ENCODE measurements at regions not wholly inside any gene's neighbourhood (a gene's known extent, or its start where the extent isn't known, plus 50 kb on each side); places are given as distances from the start of the nearest gene placed in this dataset.
"Not testable (repeated sequence)": the region's sequence is repeated elsewhere in the genome, so short reads cannot be mapped to it uniquely, and the experiment has no call there.

DNA sequence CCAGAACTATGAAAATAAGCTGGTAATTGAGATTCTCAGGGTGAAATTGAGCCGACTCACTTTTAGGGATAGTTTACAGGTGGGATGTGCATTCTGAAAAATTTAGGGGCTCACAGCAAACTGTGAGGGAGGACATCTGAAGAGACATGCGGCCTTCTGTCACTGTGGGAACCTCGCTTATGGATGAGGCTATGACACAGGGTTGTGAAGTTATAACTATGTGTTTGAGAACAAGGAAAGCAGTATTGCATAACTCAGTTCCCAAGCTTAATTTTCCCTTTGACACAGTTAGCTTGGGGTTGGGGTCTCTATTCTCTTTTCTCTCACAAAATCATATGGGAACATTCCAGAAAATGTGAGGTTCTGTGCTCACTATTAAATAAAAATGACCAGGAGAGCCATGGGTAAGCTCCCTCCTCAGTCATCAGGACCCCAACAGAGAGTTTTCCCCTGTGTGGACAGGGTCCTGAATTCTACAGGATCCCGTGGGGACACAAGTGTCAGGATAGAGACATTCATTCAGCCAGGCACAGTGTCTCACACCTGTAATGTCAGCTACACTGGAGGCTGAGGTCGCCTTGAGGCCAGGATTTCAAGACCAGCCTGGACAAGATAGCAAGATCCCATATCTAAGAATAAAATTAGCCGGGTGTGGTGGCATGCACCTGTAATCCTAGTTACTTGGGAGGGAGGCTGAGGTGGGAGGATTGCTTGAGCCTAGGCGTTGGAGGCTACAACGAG lies 1507.7 kb upstream of the TPTE start:
- in situ Hi-C loops (cut with HindIII; ENCODE audit: low pct_unique_long_range_greater_than_20kb, low sequenced_read_pairs); DNase-seq (ENCODE audit: low read depth, low spot score): not testable (repeated sequence)

GRCh38 chr21:9014243-9014734 lies 1507.1 kb upstream of the TPTE start:
- in situ Hi-C loops (cut with HindIII; ENCODE audit: low pct_unique_long_range_greater_than_20kb, low sequenced_read_pairs); DNase-seq (ENCODE audit: low read depth, low spot score): not testable (repeated sequence)

GRCh38 chr21:9015483-9016197 lies 1505.7 kb upstream of the TPTE start:
- in situ Hi-C loops (cut with HindIII; ENCODE audit: low pct_unique_long_range_greater_than_20kb, low sequenced_read_pairs); DNase-seq (ENCODE audit: low read depth, low spot score): not testable (repeated sequence)

DNA sequence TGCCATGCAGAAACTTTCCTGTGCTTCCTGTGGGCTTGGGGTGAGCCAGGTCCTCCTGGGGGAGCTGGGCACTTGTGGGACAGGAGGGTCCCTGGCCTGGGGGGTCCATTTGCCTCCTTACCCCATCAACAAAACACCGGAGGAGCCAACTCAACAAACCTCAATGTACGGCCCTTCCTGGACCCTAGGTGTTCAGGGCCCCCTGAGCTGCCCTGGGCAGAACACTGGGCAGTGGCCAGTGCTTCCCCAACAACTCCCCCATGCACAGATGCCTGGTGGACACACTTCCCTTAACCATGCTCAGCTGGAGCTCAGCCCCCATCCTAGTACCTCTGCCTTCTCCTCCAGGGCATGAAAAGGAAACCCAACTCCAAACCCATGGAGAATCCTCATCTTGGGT lies 1504.2 kb upstream of the TPTE start:
- DNase-seq (ENCODE audit: low read depth, low spot score); in situ Hi-C loops (cut with HindIII; ENCODE audit: low pct_unique_long_range_greater_than_20kb, low sequenced_read_pairs): not testable (repeated sequence)

DNA sequence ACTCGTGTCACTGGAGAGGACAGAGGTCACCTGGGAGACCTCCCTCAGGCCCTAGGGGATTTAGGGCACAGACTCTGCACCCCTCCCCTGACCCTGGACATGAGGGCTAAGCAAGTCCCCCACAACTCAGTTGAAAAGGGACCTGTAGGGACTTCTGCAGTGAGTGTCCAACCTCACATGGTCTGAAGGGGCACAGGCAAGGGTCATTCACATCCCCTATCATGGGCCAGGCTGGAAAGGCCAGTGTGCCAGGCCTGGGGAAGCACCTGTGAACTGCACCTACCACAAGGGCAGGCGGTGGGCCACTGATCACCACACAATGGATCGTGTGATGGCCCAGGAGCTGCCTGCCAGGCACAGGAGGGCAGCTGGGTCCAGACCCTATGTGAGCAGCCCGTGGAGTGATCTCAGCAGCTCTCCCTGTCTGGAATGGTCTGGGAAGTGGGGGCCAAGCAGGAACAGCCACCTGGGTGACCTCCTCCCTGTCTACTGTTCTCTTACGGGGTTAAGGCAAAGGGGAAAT lies 1502.6 kb upstream of the TPTE start:
- in situ Hi-C loops (cut with HindIII; ENCODE audit: low pct_unique_long_range_greater_than_20kb, low sequenced_read_pairs) = not testable (repeated sequence)

GRCh38 chr21:9024006-9024767 lies 1497.2 kb upstream of the TPTE start:
- in situ Hi-C loops (cut with HindIII; ENCODE audit: low pct_unique_long_range_greater_than_20kb, low sequenced_read_pairs) = not testable (repeated sequence)

More for the DNA sequence above, 1502.6 kb upstream of the TPTE start:
- DNase-seq (ENCODE audit: low read depth, low spot score) = not testable (repeated sequence)

DNA sequence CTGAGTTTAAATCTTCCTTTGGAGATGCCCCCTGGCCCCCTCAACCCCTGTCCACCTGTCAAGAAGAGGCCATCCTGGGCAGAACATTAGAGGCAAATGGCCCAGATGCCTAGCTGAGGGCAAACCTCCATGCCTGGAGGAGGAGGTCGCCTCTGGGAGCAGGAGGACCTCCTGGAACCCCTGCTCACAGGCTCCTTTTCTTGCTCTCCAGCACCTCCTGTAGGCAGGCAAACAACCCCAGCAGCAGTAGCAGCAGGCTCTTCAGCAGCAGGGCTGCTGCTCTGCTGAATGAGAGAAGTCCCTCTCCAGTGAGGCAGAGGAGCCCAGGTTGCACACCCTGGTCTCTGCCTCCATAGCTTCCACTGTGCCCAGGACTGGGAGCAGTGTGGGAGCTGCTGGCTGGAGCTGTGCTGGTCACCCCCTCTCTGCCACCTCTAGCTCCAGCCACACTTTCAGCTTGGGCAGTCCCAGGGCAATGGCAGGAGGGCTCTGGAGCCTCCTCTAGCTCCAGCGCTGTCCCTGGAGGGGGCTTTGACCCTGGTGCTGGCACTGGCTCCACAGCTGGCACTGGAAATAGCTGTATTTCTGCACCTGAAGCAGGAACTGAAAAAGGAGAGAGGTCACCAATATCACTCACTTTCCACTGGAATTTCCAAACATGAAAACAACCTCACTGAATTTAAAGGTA lies 1494.5 kb upstream of the TPTE start:
- in situ Hi-C loops (cut with HindIII; ENCODE audit: low pct_unique_long_range_greater_than_20kb, low sequenced_read_pairs); DNase-seq (ENCODE audit: low read depth, low spot score): not testable (repeated sequence)

More at GRCh38 chr21:9024006-9024767, 1497.2 kb upstream of the TPTE start:
- DNase-seq (ENCODE audit: low read depth, low spot score) = not testable (repeated sequence)

GRCh38 chr21:9027417-9027800 lies 1494.0 kb upstream of the TPTE start:
- DNase-seq (ENCODE audit: low read depth, low spot score); in situ Hi-C loops (cut with HindIII; ENCODE audit: low pct_unique_long_range_greater_than_20kb, low sequenced_read_pairs): not testable (repeated sequence)

DNA sequence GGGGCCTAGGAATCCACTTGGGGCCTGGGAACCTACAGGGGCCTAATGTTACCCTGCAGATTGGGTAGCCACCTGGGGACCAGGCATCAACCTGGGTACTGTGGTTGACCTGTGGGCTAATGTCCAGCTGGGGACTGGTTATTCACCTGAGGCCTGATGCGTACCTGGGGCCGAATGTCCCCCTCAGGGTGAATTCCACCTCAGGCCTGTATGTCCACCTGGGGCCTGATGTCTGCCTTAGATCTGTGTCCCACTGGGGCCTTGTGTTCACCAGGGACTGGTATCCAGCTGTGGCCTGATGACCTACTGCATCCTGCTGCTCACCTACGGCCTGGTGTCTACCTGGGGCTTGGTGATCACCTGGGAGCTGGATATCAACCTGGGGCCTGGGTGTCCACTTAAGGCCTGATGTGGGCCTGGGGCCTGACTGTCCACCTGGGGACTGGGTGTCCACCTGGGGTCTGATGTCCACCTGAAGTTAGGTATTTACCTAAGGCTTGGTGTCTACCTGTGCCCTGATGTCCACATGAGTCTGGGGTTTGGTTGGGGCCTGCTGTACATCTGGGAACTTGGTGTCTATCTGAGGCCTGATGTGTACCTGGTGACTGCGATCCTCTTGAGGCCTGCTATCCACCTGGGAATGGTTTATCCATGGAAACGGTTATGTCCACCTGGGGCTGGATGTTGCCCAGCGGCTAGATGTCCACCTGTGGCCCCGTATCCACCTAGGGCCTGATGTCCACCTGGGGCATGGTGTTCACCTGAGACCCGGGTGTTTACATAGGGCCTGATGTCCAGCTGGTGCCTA lies 1492.6 kb upstream of the TPTE start:
- DNase-seq (ENCODE audit: low read depth, low spot score); in situ Hi-C loops (cut with HindIII; ENCODE audit: low pct_unique_long_range_greater_than_20kb, low sequenced_read_pairs): not testable (repeated sequence)

- in situ Hi-C loops (cut with HindIII; ENCODE audit: low pct_unique_long_range_greater_than_20kb, low sequenced_read_pairs); DNase-seq (ENCODE audit: low read depth, low spot score): not testable (repeated sequence)
Measured at GRCh38 chr21:9030141-9030665, 1491.2 kb upstream of the TPTE start.

- DNase-seq (ENCODE audit: low read depth, low spot score); in situ Hi-C loops (cut with HindIII; ENCODE audit: low pct_unique_long_range_greater_than_20kb, low sequenced_read_pairs): not testable (repeated sequence)
Measured at GRCh38 chr21:9031482-9032374, 1489.7 kb upstream of the TPTE start.

DNA sequence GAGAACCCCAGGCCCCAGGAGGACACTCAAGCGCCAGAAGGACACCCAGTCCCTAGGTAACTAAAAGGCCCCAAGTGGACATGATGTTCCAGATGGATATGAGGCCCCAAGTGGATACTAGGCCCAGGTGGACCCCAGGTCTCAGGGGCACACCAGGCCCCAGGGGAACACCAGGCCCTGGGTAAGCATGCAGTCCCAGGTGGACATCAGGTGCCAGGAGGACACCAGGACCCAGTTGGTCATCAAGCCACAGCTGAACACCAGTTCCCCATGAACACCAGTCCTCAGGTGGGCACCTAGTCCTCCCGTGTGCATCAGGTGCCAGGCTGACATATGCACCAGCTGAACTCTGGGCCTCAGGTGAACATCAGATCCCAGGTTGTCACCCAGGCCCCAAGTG lies 1488.8 kb upstream of the TPTE start:
- DNase-seq (ENCODE audit: low read depth, low spot score); in situ Hi-C loops (cut with HindIII; ENCODE audit: low pct_unique_long_range_greater_than_20kb, low sequenced_read_pairs): not testable (repeated sequence)

GRCh38 chr21:9033295-9033694 lies 1488.1 kb upstream of the TPTE start:
- DNase-seq (ENCODE audit: low read depth, low spot score); in situ Hi-C loops (cut with HindIII; ENCODE audit: low pct_unique_long_range_greater_than_20kb, low sequenced_read_pairs): not testable (repeated sequence)

DNA sequence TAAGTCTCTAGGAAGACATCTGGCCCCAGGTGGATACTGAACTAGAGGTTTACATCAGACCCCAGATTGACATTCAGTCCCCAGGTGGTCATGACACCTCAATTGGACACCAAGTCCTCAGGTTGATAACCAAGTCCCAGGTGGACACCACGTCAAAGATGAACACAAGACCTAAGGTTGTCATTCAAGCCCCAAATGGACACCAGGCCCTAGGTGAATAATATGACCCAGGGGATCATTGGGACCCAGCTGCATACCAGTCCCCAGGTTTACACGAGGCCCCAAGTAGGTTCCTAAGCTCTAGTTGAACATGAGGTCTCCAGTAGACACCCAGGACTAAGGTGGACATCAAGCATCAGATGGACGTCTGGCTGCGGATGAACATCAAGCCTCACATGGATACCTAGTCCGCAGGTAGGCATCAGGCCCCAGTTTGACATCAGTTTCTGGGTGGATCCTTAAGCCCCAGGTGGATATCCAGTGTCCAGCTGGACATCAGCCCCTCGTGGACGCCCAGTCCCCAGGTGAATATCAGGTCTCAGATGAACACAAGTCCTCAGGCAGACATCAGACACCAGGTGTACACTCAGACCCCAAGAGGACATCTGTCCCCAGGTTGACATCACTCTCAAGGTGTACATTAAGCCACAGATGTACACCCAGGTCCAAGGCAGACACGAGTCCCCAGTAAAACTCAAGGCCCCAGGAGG lies 1486.7 kb upstream of the TPTE start:
- in situ Hi-C loops (cut with HindIII; ENCODE audit: low pct_unique_long_range_greater_than_20kb, low sequenced_read_pairs); DNase-seq (ENCODE audit: low read depth, low spot score): not testable (repeated sequence)

GRCh38 chr21:9035225-9035624 lies 1486.2 kb upstream of the TPTE start:
- DNase-seq (ENCODE audit: low read depth, low spot score); in situ Hi-C loops (cut with HindIII; ENCODE audit: low pct_unique_long_range_greater_than_20kb, low sequenced_read_pairs): not testable (repeated sequence)
